ENCODE measurements at regions not wholly inside any gene's neighbourhood (a gene's known extent, or its start where the extent isn't known, plus 50 kb on each side); places are given as distances from the start of the nearest gene placed in this dataset.

GRCh38 chr10:78819361-78820006 is 249.3 kb upstream of the ZMIZ1 start:
- TF ChIP-seq, protein P1, sequence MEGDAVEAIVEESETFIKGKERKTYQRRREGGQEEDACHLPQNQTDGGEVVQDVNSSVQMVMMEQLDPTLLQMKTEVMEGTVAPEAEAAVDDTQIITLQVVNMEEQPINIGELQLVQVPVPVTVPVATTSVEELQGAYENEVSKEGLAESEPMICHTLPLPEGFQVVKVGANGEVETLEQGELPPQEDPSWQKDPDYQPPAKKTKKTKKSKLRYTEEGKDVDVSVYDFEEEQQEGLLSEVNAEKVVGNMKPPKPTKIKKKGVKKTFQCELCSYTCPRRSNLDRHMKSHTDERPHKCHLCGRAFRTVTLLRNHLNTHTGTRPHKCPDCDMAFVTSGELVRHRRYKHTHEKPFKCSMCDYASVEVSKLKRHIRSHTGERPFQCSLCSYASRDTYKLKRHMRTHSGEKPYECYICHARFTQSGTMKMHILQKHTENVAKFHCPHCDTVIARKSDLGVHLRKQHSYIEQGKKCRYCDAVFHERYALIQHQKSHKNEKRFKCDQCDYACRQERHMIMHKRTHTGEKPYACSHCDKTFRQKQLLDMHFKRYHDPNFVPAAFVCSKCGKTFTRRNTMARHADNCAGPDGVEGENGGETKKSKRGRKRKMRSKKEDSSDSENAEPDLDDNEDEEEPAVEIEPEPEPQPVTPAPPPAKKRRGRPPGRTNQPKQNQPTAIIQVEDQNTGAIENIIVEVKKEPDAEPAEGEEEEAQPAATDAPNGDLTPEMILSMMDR (conservative IDR thresholded peaks at IDR 0.05 in 1 of 2, IDR thresholded peaks at IDR 0.05 in 1 of 2; ENCODE audit: low read depth in 1 of 2, low read length in 2 of 2): no peak
- TF ChIP-seq EZH2 (IDR thresholded peaks at IDR 0.05; ENCODE audit: low read length, missing control alignments): no peak
